AG04449 (cell line): ENCODE measurements at regions not wholly inside any gene's neighbourhood (a gene's known extent, or its start where the extent isn't known, plus 50 kb on each side); places are given as distances from the start of the nearest gene placed in this dataset.

ENCODE experiments used
- CTCF ChIA-PET: fragments of 350-600 bp; formaldehyde crosslinking; extraction: SDS; loops from one replicate; lab custom pipeline; 2021; ENCODE audit warnings: antibody characterized with exemption; lab: Yijun Ruan, JAX
- POLR2A ChIA-PET: fragments of 400-600, 350-600 bp; formaldehyde crosslinking; extraction: SDS; loops from one replicate; lab custom pipeline; 2020; ENCODE audit warnings: antibody characterized with exemption, inconsistent platforms; lab: Yijun Ruan, JAX
- DNase-seq: peaks from one replicate; pipeline ENCODE4 v3.0.0-alpha.2; 2010; ENCODE audit warnings: low read depth, low spot score
- H3K4me3 ChIP-seq: 2 replicates; pipeline ENCODE4 v1.5.1; 2011; ENCODE audit warnings: low read depth, mild to moderate bottlenecking, control low read depth, low read length
- CTCF ChIP-seq: IDR thresholded peaks from one replicate; pipeline ENCODE4 v1.5.1; 2011; ENCODE audit warnings: mild to moderate bottlenecking, moderate library complexity, low read length, control low read depth, inconsistent platforms; ENCODE audit not compliant: insufficient read depth; ENCODE audit errors: missing control alignments

GRCh38 chr5:63310644-63311043, 651.6 kb downstream of the HTR1A start:
- POLR2A ChIA-PET = no interaction called here
- no peak overlapping the region for H3K4me3 ChIP-seq
- no peak for DNase-seq
- CTCF ChIA-PET = no interaction called here
- no peak for TF ChIP-seq CTCF

- no peak for TF ChIP-seq CTCF
- POLR2A ChIA-PET = no interaction called here
- DNase-seq = no peak
- CTCF ChIA-PET = no interaction called here
- H3K4me3 ChIP-seq = no peak overlapping the region
Measured at GRCh38 chr5:63306909-63307308, 655.3 kb downstream of the HTR1A start.

GRCh38 chr5:63293317-63293716, 668.9 kb downstream of the HTR1A start:
- POLR2A ChIA-PET = no interaction called here
- no peak for DNase-seq
- no peak overlapping the region for H3K4me3 ChIP-seq
- no peak for TF ChIP-seq CTCF
- CTCF ChIA-PET = no interaction called here

GRCh38 chr5:63286724-63287123, 675.5 kb downstream of the HTR1A start:
- ChIA-PET POLR2A (no interaction called here), CTCF (no interaction called here)
- TF ChIP-seq CTCF = no peak
- no peak for DNase-seq
- H3K4me3 ChIP-seq = no peak overlapping the region

- POLR2A ChIA-PET = no interaction called here
- CTCF ChIA-PET = no interaction called here
- no peak for DNase-seq
- TF ChIP-seq CTCF = no peak
- no peak overlapping the region for H3K4me3 ChIP-seq
Measured at GRCh38 chr5:63263411-63263810, 684.8 kb downstream of the LRRC70 start.

GRCh38 chr5:63262185-63262981, 683.8 kb downstream of the LRRC70 start:
- CTCF ChIA-PET = no interaction called here
- no peak for DNase-seq
- POLR2A ChIA-PET = no interaction called here
- H3K4me3 ChIP-seq = no peak overlapping the region
- TF ChIP-seq CTCF = no peak
